Gastroesophageal sphincter (tissue), 3 donors: ENCODE measurements at regions not wholly inside any gene's neighbourhood (a gene's known extent, or its start where the extent isn't known, plus 50 kb on each side); places are given as distances from the start of the nearest gene placed in this dataset.

Source experiments
- POLR2A ChIP-seq, 2 donors: fragments of 450-650 bp; IDR thresholded peaks; one replicate each; pipeline ENCODE4 v1.6.1; 2017; ENCODE audit warnings: antibody characterized with exemption in 2 of 2, mild to moderate bottlenecking in 2 of 2, moderate library complexity in 1 of 2
- TF ChIP-seq, protein P1 (sequence below), 4 experiments: fragments of 200-600 bp in 2 of 4; fragments of 450-650 bp in 2 of 4; sonication (generic) in 1 of 4; IDR thresholded peaks; one replicate each; pipeline ENCODE4 v1.5.1; 2017 to 2019; ENCODE audit warnings: antibody characterized with exemption in 4 of 4, mild to moderate bottlenecking in 2 of 4, moderate library complexity in 2 of 4

DNA sequence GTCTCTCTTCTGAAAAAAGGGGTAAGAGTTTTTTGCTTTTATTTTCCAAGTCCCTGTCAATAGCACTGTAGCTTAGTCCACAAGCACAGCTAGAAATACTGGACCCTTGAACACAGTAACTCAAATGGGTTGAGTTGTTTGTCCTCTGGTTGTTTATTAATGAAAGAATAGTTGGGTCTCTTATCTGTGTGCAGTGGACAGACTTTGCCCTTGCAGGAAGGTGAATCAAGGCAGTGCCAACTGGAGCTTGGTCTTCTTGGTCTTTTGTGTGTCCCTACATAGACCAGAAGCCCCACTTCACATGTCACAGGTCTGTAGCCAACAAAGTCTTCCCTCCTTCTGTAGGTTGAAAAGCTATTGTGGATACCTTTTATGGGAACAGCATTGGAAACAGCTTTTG, 322.0 kb downstream of the AACS start:
- TF ChIP-seq, protein P1, sequence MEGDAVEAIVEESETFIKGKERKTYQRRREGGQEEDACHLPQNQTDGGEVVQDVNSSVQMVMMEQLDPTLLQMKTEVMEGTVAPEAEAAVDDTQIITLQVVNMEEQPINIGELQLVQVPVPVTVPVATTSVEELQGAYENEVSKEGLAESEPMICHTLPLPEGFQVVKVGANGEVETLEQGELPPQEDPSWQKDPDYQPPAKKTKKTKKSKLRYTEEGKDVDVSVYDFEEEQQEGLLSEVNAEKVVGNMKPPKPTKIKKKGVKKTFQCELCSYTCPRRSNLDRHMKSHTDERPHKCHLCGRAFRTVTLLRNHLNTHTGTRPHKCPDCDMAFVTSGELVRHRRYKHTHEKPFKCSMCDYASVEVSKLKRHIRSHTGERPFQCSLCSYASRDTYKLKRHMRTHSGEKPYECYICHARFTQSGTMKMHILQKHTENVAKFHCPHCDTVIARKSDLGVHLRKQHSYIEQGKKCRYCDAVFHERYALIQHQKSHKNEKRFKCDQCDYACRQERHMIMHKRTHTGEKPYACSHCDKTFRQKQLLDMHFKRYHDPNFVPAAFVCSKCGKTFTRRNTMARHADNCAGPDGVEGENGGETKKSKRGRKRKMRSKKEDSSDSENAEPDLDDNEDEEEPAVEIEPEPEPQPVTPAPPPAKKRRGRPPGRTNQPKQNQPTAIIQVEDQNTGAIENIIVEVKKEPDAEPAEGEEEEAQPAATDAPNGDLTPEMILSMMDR (IDR thresholded peaks at IDR 0.05) = no peak
- no peak for TF ChIP-seq POLR2A (IDR thresholded peaks at IDR 0.05)
